ENCODE measurements at regions not wholly inside any gene's neighbourhood (a gene's known extent, or its start where the extent isn't known, plus 50 kb on each side); places are given as distances from the start of the nearest gene placed in this dataset.

- no peak for TF ChIP-seq ZNF184 (CRISPR knock-in tag; IDR thresholded peaks at IDR 0.05)
- TF ChIP-seq BHLHE40 (IDR thresholded peaks at IDR 0.05; ENCODE audit: low read length): peak; percentile 26; the same call in 1 of the 2 replicates
- peak; percentile 38; the same call in 1 of the 2 replicates for TF ChIP-seq HDAC2 (IDR thresholded peaks at IDR 0.05)
- TF ChIP-seq FOSL1 (tag; conservative IDR thresholded peaks at IDR 0.05): peak; percentile 86
- peak; percentile 54; the same call in 1 of the 2 replicates for TF ChIP-seq JUN (IDR thresholded peaks at IDR 0.05; ENCODE audit: borderline replicate concordance, low read depth, low read length)
- TF ChIP-seq JUN (CRISPR knock-in tag; IDR thresholded peaks at IDR 0.05; ENCODE audit: borderline replicate concordance): no peak
- TF ChIP-seq RCOR1 (IDR thresholded peaks at IDR 0.05; ENCODE audit: borderline replicate concordance in 1 of 2, low read depth in 2 of 2, low read length in 2 of 2): peak in 1 of 2 experiments; percentile 27; a peak in 1 of 4 replicates
- TF ChIP-seq ARID1B (IDR thresholded peaks at IDR 0.05): peak; percentile 44; the same call in 1 of the 2 replicates
- peak; percentile 81 for TF ChIP-seq ATF3 (IDR thresholded peaks at IDR 0.05)
- TF ChIP-seq ATF3 (CRISPR knock-in tag; conservative IDR thresholded peaks at IDR 0.05): no peak
- TF ChIP-seq NFIC (IDR thresholded peaks at IDR 0.05): peak; percentile 55
- TF ChIP-seq PPARD (CRISPR knock-in tag; IDR thresholded peaks at IDR 0.05): no peak
- TF ChIP-seq ZFP30 (CRISPR knock-in tag; IDR thresholded peaks at IDR 0.05; ENCODE audit: borderline replicate concordance): no peak
- no peak for TF ChIP-seq ZNF717 (CRISPR knock-in tag; IDR thresholded peaks at IDR 0.05)
- TF ChIP-seq MEIS2 (IDR thresholded peaks at IDR 0.05; ENCODE audit: partially characterized antibody): peak; percentile 51
- TF ChIP-seq CBFA2T3 (IDR thresholded peaks at IDR 0.05): 0 out of 2 replicates have a peak, but pooled peaks have one; percentile 28
- TF ChIP-seq ZNF277 (CRISPR knock-in tag; IDR thresholded peaks at IDR 0.05; ENCODE audit: borderline replicate concordance): no peak
- TF ChIP-seq SETDB1 (IDR thresholded peaks at IDR 0.05; ENCODE audit: low read length): no peak
- TF ChIP-seq JUND (IDR thresholded peaks at IDR 0.05; ENCODE audit: borderline replicate concordance, low read depth, low read length): peak; percentile 87
- TF ChIP-seq JUND (tag; IDR thresholded peaks at IDR 0.05; ENCODE audit: borderline replicate concordance, low read depth, low read length): peak; percentile 80; the same call in 2 of the 3 replicates
- no peak for TF ChIP-seq XRCC4 (IDR thresholded peaks at IDR 0.05; ENCODE audit: extremely low read depth, insufficient read depth, insufficient read length)
- no peak for TF ChIP-seq ZNF431 (CRISPR knock-in tag; IDR thresholded peaks at IDR 0.05)
- peak; percentile 66 for TF ChIP-seq ZEB2 (IDR thresholded peaks at IDR 0.05)
- TF ChIP-seq CTBP1 (IDR thresholded peaks at IDR 0.05; ENCODE audit: borderline replicate concordance): peak; percentile 78
These were observed 137.5 kb upstream of the PTPN1 start (continued) for GRCh38 chr20:50372770-50373088.

All from K562 (cell line).